Natural killer cell (primary cell): ENCODE measurements at regions not wholly inside any gene's neighbourhood (a gene's known extent, or its start where the extent isn't known, plus 50 kb on each side); places are given as distances from the start of the nearest gene placed in this dataset.
"Not testable (repeated sequence)": the region's sequence is repeated elsewhere in the genome, so short reads cannot be mapped to it uniquely, and the experiment has no call there.

Experiments
- ATAC-seq, 3 donors: fragments of 150-1000 bp in 2 of 3; fragments of 200-7000 bp in 1 of 3; cut with Tn5 transposase; 1 replicate in 1 of 3; 2 replicates in 2 of 3; pipeline ENCODE4 v1.10.0; 2021; ENCODE audit warnings: mild to moderate bottlenecking in 2 of 3, moderate library complexity in 2 of 3
- DNase-seq, 2 donors: peaks; one replicate each; pipeline versions ENCODE4 v3.0.0 to v3.0.0-alpha.2; 2013 to 2021; ENCODE audit warnings: mixed read lengths in 1 of 2
- H3K27ac ChIP-seq: one replicate; pipeline ENCODE4 v1.5.1; 2013; ENCODE audit warnings: mild to moderate bottlenecking, low read length
- H3K27me3 ChIP-seq: one replicate; pipeline ENCODE4 v1.6.1; 2013; ENCODE audit warnings: low read length; ENCODE audit not compliant: control insufficient read depth, insufficient read depth
- H3K36me3 ChIP-seq: one replicate; pipeline ENCODE4 v1.6.1; 2013; ENCODE audit warnings: low read length; ENCODE audit not compliant: control insufficient read depth, insufficient read depth
- H3K4me1 ChIP-seq: one replicate; pipeline ENCODE4 v1.6.1; 2013; ENCODE audit warnings: low read length; ENCODE audit not compliant: control insufficient read depth, insufficient read depth
- H3K4me3 ChIP-seq: one replicate; pipeline ENCODE4 v1.5.1; 2013; ENCODE audit warnings: low read length
- H3K9me3 ChIP-seq: one replicate; pipeline ENCODE4 v1.6.1; 2013; ENCODE audit warnings: low read length; ENCODE audit not compliant: control insufficient read depth, insufficient read depth
- H3K27ac Mint-ChIP-seq, 2 donors: one replicate each; pipeline ENCODE4 v1.8.0; 2022; ENCODE audit warnings: mild to moderate bottlenecking in 2 of 2, mixed read lengths in 2 of 2, moderate library complexity in 1 of 2
- H3K27me3 Mint-ChIP-seq, 2 donors: one replicate each; pipeline ENCODE4 v1.8.0; 2022; ENCODE audit warnings: low read depth in 2 of 2, mixed read lengths in 2 of 2
- H3K36me3 Mint-ChIP-seq: one replicate; pipeline ENCODE4 v1.8.0; 2022; ENCODE audit warnings: mixed read lengths
- H3K4me1 Mint-ChIP-seq, 2 donors: one replicate each; pipeline ENCODE4 v1.8.0; 2022; ENCODE audit warnings: mixed read lengths in 2 of 2
- H3K4me3 Mint-ChIP-seq: one replicate; pipeline ENCODE4 v1.8.0; 2022; ENCODE audit warnings: mild to moderate bottlenecking, moderate library complexity, mixed read lengths
- H3K9me3 Mint-ChIP-seq, 2 donors: one replicate each; pipeline ENCODE4 v1.8.0; 2022; ENCODE audit warnings: mixed read lengths in 2 of 2
- WGBS: methylation state at CpG from one replicate; pipeline ENCODE4 v1.1.7; 2013; ENCODE audit warnings: missing lambda C conversion rate; ENCODE audit not compliant: insufficient coverage; 5-methylcytosine and 5-hydroxymethylcytosine counted together
- intact Hi-C: fragments of 100-400 bp; cut with micrococcal nuclease; formaldehyde crosslinking; loops from one replicate; pipeline ENCODE4 v1.14.2; 2022
- TF ChIP-seq, protein P1 (sequence below): fragments of 200-600 bp; IDR thresholded peaks from one replicate; pipeline ENCODE4 v1.8.0; 2022; ENCODE audit warnings: antibody characterized with exemption

DNA sequence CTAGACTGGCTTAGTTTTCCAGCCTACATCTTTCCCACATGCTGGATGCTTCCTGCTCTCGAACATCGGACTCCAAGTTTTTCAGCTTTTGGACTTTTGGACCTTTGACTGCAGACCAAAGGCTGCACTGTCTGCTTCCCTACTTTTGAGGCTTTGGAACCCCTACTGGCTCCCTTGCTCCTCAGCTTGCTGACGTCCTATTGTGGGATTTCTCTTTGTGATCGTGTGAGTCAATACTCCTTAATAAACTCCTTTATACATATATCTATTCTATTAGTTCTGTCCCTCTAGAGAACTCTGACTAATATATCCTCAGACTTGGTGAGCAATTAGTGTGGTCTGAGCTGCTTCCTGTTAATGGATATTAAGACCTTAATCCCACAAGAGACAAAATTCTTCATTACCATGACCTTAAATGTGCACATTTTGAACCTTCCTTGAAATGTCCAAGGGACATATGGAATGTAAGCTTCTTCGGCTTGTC is 752.9 kb downstream of the CDH18 start:
- 73% methylated on average over 5 of the region's 5 CpGs for WGBS
- TF ChIP-seq, protein P1, sequence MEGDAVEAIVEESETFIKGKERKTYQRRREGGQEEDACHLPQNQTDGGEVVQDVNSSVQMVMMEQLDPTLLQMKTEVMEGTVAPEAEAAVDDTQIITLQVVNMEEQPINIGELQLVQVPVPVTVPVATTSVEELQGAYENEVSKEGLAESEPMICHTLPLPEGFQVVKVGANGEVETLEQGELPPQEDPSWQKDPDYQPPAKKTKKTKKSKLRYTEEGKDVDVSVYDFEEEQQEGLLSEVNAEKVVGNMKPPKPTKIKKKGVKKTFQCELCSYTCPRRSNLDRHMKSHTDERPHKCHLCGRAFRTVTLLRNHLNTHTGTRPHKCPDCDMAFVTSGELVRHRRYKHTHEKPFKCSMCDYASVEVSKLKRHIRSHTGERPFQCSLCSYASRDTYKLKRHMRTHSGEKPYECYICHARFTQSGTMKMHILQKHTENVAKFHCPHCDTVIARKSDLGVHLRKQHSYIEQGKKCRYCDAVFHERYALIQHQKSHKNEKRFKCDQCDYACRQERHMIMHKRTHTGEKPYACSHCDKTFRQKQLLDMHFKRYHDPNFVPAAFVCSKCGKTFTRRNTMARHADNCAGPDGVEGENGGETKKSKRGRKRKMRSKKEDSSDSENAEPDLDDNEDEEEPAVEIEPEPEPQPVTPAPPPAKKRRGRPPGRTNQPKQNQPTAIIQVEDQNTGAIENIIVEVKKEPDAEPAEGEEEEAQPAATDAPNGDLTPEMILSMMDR, result no peak
- Mint-ChIP-seq H3K36me3 (peaks cover 7% of the 10 kb centered on the region), H3K9me3 (peaks cover 16 to 31% of the 10 kb centered on the region in 2 donors), H3K27ac (no peak overlapping the region), H3K4me1 (no peaks in the 10 kb centered on the region), H3K27me3 (no peaks in the 10 kb centered on the region), H3K4me3 (no peak overlapping the region)
- Histone ChIP-seq H3K36me3 (no peaks in the 10 kb centered on the region), H3K4me1 (no peaks in the 10 kb centered on the region), H3K27ac (no peak overlapping the region), H3K27me3 (no peaks in the 10 kb centered on the region), H3K4me3 (no peak overlapping the region), H3K9me3 (no peaks in the 10 kb centered on the region)
- intact Hi-C loops, result no loop called here
- ATAC-seq, result no peak
- no peak for DNase-seq

DNA sequence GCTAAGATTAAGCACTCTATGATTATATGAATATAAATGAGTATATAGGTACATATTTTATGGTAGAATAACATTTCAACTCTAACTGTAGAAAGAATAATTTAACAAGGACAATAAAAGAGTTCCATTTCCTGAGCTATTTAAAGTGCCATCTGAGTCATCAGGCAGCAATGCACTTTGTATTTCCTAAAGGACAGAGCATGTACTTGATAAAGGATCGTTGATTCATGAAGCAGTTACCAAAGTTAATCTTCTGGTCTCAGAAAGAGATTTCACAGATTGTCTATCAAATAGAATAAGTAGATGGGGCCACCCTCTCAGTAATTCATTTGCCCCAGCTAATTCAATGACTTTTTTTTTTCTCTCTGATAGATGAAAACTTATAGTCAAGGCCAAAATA is 747.8 kb downstream of the CDH18 start:
- H3K4me3 ChIP-seq, result no peak overlapping the region
- no peaks in the 10 kb centered on the region for H3K27me3 ChIP-seq
- Mint-ChIP-seq H3K4me1 (no peaks in the 10 kb centered on the region), H3K36me3 (no peaks in the 10 kb centered on the region), H3K27me3 (no peaks in the 10 kb centered on the region), H3K4me3 (no peak overlapping the region), H3K9me3 (peaks cover 17 to 22% of the 10 kb centered on the region in 2 donors), H3K27ac (no peak overlapping the region)
- 64% methylated on average over 1 of the region's 1 CpG for WGBS
- no peaks in the 10 kb centered on the region for H3K4me1 ChIP-seq
- no peaks in the 10 kb centered on the region for H3K36me3 ChIP-seq
- TF ChIP-seq, protein P1, result no peak
- H3K9me3 ChIP-seq, result no peaks in the 10 kb centered on the region
- ATAC-seq, result no peak
- DNase-seq, result no peak
- no peak overlapping the region for H3K27ac ChIP-seq
- intact Hi-C loops, result no loop called here

DNA sequence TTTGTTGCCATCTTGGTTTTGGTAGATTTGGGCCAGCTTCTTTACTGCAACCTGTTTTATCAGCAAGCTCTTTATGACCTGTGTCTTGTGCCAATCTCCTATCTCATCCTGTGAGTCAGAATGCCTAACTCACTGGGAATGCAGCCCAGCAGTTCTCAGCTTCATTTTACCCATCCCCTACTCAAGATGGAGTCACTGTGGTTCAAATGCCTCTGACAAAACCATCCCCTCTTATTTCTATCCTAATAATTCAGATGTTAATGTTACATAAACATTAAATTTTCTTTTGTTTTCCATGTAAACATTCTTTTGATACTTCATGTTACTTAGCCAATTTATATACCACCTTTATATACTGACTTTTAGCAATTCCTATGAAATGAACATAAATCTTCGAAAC is 746.3 kb downstream of the CDH18 start:
- no peak for ATAC-seq
- no peaks in the 10 kb centered on the region for H3K4me1 ChIP-seq
- no peaks in the 10 kb centered on the region for H3K36me3 ChIP-seq
- DNase-seq, result no peak
- intact Hi-C loops, result no loop called here
- H3K9me3 ChIP-seq, result no peaks in the 10 kb centered on the region
- Mint-ChIP-seq H3K27me3 (no peaks in the 10 kb centered on the region), H3K27ac (no peak overlapping the region), H3K9me3 (peaks cover 15 to 23% of the 10 kb centered on the region in 2 donors), H3K4me1 (no peaks in the 10 kb centered on the region), H3K4me3 (no peak overlapping the region), H3K36me3 (no peaks in the 10 kb centered on the region)
- H3K27ac ChIP-seq, result no peak overlapping the region
- TF ChIP-seq, protein P1, result no peak
- H3K27me3 ChIP-seq, result no peaks in the 10 kb centered on the region
- 78% methylated on average over 1 of the region's 1 CpG for WGBS
- H3K4me3 ChIP-seq, result no peak overlapping the region

DNA sequence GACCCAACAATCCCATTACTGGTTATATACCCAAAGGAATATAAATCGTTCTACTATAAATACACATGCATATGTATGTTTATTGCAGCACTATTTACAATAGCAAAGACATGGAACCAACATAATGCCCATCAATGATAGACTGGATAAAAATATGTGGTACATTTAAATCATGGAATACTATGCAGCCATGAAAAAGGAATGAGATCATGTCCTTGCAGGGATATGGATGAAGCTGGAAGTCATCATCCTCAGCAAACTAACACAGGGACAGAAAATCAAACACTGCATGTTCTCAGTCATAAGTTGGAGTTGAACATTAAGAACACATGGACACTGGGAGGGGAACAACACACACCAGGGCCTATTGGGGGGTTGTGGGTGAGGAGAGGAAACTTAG is 741.8 kb downstream of the CDH18 start:
- H3K27me3 Mint-ChIP-seq, H3K36me3 Mint-ChIP-seq, ATAC-seq, intact Hi-C loops, H3K4me3 ChIP-seq, H3K9me3 ChIP-seq, H3K4me1 Mint-ChIP-seq, H3K27ac Mint-ChIP-seq, H3K4me3 Mint-ChIP-seq, H3K36me3 ChIP-seq, H3K4me1 ChIP-seq, DNase-seq, H3K27me3 ChIP-seq, H3K27ac ChIP-seq: not testable (repeated sequence)
- no CpG with 5 or more reads among the region's 1 CpG for WGBS
- peaks cover 11 to 16% of the 10 kb centered on the region in 2 donors for H3K9me3 Mint-ChIP-seq
